WTC11 (cell line): ENCODE measurements at regions not wholly inside any gene's neighbourhood (a gene's known extent, or its start where the extent isn't known, plus 50 kb on each side); places are given as distances from the start of the nearest gene placed in this dataset.

Experiments used
- ATF2 ChIP-seq: sonication (generic); formaldehyde crosslinking; IDR thresholded peaks from 2 replicates; pipeline ENCODE4 v1.8.1; 2022; ENCODE audit warnings: low read depth, missing genetic modification reagents, borderline replicate concordance
- CTCF ChIP-seq: fragments of 200-600 bp; IDR thresholded peaks from 2 replicates; pipeline ENCODE4 v1.8.0; 2022; ENCODE audit warnings: antibody characterized with exemption
- E2F4 ChIP-seq: sonication (generic); formaldehyde crosslinking; IDR thresholded peaks from 2 replicates; pipeline ENCODE4 v1.8.1; 2022; ENCODE audit warnings: low read depth, mild to moderate bottlenecking, moderate library complexity, missing genetic modification reagents, borderline replicate concordance
- ELF4 ChIP-seq: sonication (generic); formaldehyde crosslinking; IDR thresholded peaks from 2 replicates; pipeline ENCODE4 v1.8.1; 2022; ENCODE audit warnings: low read depth, mild to moderate bottlenecking, moderate library complexity, missing genetic modification reagents
- EMX1 ChIP-seq: fragments of 250-450 bp; sonication (Bioruptor Pico); IDR thresholded peaks from 2 replicates; pipeline ENCODE4 v1.8.0; 2021; ENCODE audit warnings: mild to moderate bottlenecking
- NFYB ChIP-seq: sonication (generic); formaldehyde crosslinking; conservative IDR thresholded peaks from 2 replicates; pipeline ENCODE4 v1.8.0; 2022; ENCODE audit warnings: low read depth, missing genetic modification reagents
- NR2C2 ChIP-seq: sonication (generic); formaldehyde crosslinking; IDR thresholded peaks from 2 replicates; pipeline ENCODE4 v1.8.0; 2022; ENCODE audit warnings: mild to moderate bottlenecking, missing genetic modification reagents
- SP1 ChIP-seq: sonication (generic); formaldehyde crosslinking; conservative IDR thresholded peaks from 2 replicates; pipeline ENCODE4 v1.8.1; 2022; ENCODE audit warnings: missing genetic modification reagents
- ZBTB43 ChIP-seq: sonication (generic); formaldehyde crosslinking; IDR thresholded peaks from 2 replicates; pipeline ENCODE4 v1.8.1; 2023; ENCODE audit warnings: mild to moderate bottlenecking, missing genetic modification reagents
- ZNF317 ChIP-seq: sonication (generic); formaldehyde crosslinking; IDR thresholded peaks from 2 replicates; pipeline ENCODE4 v1.8.1; 2023; ENCODE audit warnings: low read depth, mild to moderate bottlenecking, moderate library complexity, missing genetic modification reagents, borderline replicate concordance
- ZNF671 ChIP-seq: fragments of 250-450 bp; sonication (Bioruptor Pico); IDR thresholded peaks from 2 replicates; pipeline ENCODE4 v1.8.0; 2021; ENCODE audit warnings: mild to moderate bottlenecking

- TF ChIP-seq CTCF (no peak), ZNF317 (CRISPR knock-in tag) (no peak), ZNF671 (CRISPR knock-in tag) (no peak), ELF4 (CRISPR knock-in tag) (no peak), ATF2 (CRISPR knock-in tag) (no peak), E2F4 (CRISPR knock-in tag) (no peak), NFYB (no peak), NR2C2 (CRISPR knock-in tag) (no peak), EMX1 (no peak), SP1 (CRISPR knock-in tag) (no peak), ZBTB43 (no peak)
Observed at GRCh38 chr1:198978523-198978922, 339.7 kb downstream of the PTPRC start.
